ENCODE measurements at regions not wholly inside any gene's neighbourhood (a gene's known extent, or its start where the extent isn't known, plus 50 kb on each side); places are given as distances from the start of the nearest gene placed in this dataset.

- no peak for DNase-seq
- Mint-ChIP-seq H3K27ac (no peak overlapping the region), H3K36me3 (ENCODE audit: low read depth) (no peaks in the 10 kb centered on the region), H3K4me1 (no peaks in the 10 kb centered on the region), H3K27me3 (no peaks in the 10 kb centered on the region), H3K4me3 (no peak overlapping the region)
- ATAC-seq: no peak
- H3K9me3 ChIP-seq (ENCODE audit: control insufficient read depth, low read length, poor library complexity, severe bottlenecking): peaks cover 4% of the 10 kb centered on the region
Observed at GRCh38 chr16:11439790-11440656, 94.8 kb downstream of the RMI2 start.

- no peaks in the 10 kb centered on the region for H3K36me3 Mint-ChIP-seq (ENCODE audit: low read depth)
- no peak for DNase-seq
- no peak for ATAC-seq
- H3K4me1 Mint-ChIP-seq: peaks cover 2% of the 10 kb centered on the region
- peaks cover 4% of the 10 kb centered on the region for H3K9me3 ChIP-seq (ENCODE audit: control insufficient read depth, low read length, poor library complexity, severe bottlenecking)
- no peaks in the 10 kb centered on the region for H3K27me3 Mint-ChIP-seq
- no peak overlapping the region for H3K4me3 Mint-ChIP-seq
- H3K27ac Mint-ChIP-seq: no peak overlapping the region
Observed at GRCh38 chr16:11440657-11441012, 95.4 kb downstream of the RMI2 start.

- ATAC-seq (no peak), DNase-seq (no peak)
- H3K4me3 Mint-ChIP-seq: no peak overlapping the region
- H3K27ac Mint-ChIP-seq: no peak overlapping the region
- no peaks in the 10 kb centered on the region for H3K36me3 Mint-ChIP-seq (ENCODE audit: low read depth)
- peaks cover 2% of the 10 kb centered on the region for H3K9me3 ChIP-seq (ENCODE audit: control insufficient read depth, low read length, poor library complexity, severe bottlenecking)
- peaks cover 7% of the 10 kb centered on the region for H3K27me3 Mint-ChIP-seq
- H3K4me1 Mint-ChIP-seq: peaks cover 2% of the 10 kb centered on the region
Observed at GRCh38 chr16:11445486-11445885, 100.2 kb downstream of the RMI2 start.

GRCh38 chr16:11446566-11447119 is 101.4 kb downstream of the RMI2 start:
- H3K9me3 ChIP-seq (ENCODE audit: control insufficient read depth, low read length, poor library complexity, severe bottlenecking): no peaks in the 10 kb centered on the region
- ATAC-seq (no peak), DNase-seq (no peak)
- Mint-ChIP-seq H3K27me3 (peaks cover 8% of the 10 kb centered on the region), H3K4me3 (no peak overlapping the region), H3K27ac (no peak overlapping the region), H3K36me3 (ENCODE audit: low read depth) (no peaks in the 10 kb centered on the region), H3K4me1 (peaks cover 2% of the 10 kb centered on the region)

- Mint-ChIP-seq H3K27ac (no peak overlapping the region), H3K36me3 (ENCODE audit: low read depth) (no peaks in the 10 kb centered on the region), H3K27me3 (peaks cover 8% of the 10 kb centered on the region), H3K4me3 (no peak overlapping the region), H3K4me1 (peaks cover 2% of the 10 kb centered on the region)
- DNase-seq (no peak), ATAC-seq (no peak)
- no peaks in the 10 kb centered on the region for H3K9me3 ChIP-seq (ENCODE audit: control insufficient read depth, low read length, poor library complexity, severe bottlenecking)
Observed at GRCh38 chr16:11447272-11447671, 102.0 kb downstream of the RMI2 start.

GRCh38 chr16:11447836-11448235 is 102.6 kb downstream of the RMI2 start:
- ATAC-seq (no peak), DNase-seq (no peak)
- no peak overlapping the region for H3K27ac Mint-ChIP-seq
- no peaks in the 10 kb centered on the region for H3K36me3 Mint-ChIP-seq (ENCODE audit: low read depth)
- H3K4me1 Mint-ChIP-seq: peaks cover 2% of the 10 kb centered on the region
- H3K27me3 Mint-ChIP-seq: peaks cover 8% of the 10 kb centered on the region
- no peaks in the 10 kb centered on the region for H3K9me3 ChIP-seq (ENCODE audit: control insufficient read depth, low read length, poor library complexity, severe bottlenecking)
- no peak overlapping the region for H3K4me3 Mint-ChIP-seq

GRCh38 chr16:11448796-11449416 is 103.6 kb downstream of the RMI2 start:
- ATAC-seq (no peak), DNase-seq (no peak)
- Mint-ChIP-seq H3K27me3 (peaks cover 8% of the 10 kb centered on the region), H3K36me3 (ENCODE audit: low read depth) (peaks cover 3% of the 10 kb centered on the region), H3K4me3 (no peak overlapping the region), H3K27ac (no peak overlapping the region), H3K4me1 (peaks cover 2% of the 10 kb centered on the region)
- no peaks in the 10 kb centered on the region for H3K9me3 ChIP-seq (ENCODE audit: control insufficient read depth, low read length, poor library complexity, severe bottlenecking)

GRCh38 chr16:11449716-11450115 is 104.5 kb downstream of the RMI2 start:
- Mint-ChIP-seq H3K27me3 (peaks cover 8% of the 10 kb centered on the region), H3K36me3 (ENCODE audit: low read depth) (peaks cover 3% of the 10 kb centered on the region), H3K4me3 (no peak overlapping the region), H3K27ac (no peak overlapping the region), H3K4me1 (peaks cover 2% of the 10 kb centered on the region)
- H3K9me3 ChIP-seq (ENCODE audit: control insufficient read depth, low read length, poor library complexity, severe bottlenecking): no peaks in the 10 kb centered on the region
- DNase-seq: no peak
- no peak for ATAC-seq

GRCh38 chr16:11450136-11450535 is 104.9 kb downstream of the RMI2 start:
- H3K9me3 ChIP-seq (ENCODE audit: control insufficient read depth, low read length, poor library complexity, severe bottlenecking): no peaks in the 10 kb centered on the region
- H3K36me3 Mint-ChIP-seq (ENCODE audit: low read depth): peaks cover 3% of the 10 kb centered on the region
- ATAC-seq: no peak
- DNase-seq: no peak
- H3K27me3 Mint-ChIP-seq: peaks cover 8% of the 10 kb centered on the region
- no peak overlapping the region for H3K4me3 Mint-ChIP-seq
- H3K27ac Mint-ChIP-seq: no peak overlapping the region
- peaks cover 2% of the 10 kb centered on the region for H3K4me1 Mint-ChIP-seq

GRCh38 chr16:11452298-11452697 is 107.0 kb downstream of the RMI2 start:
- Mint-ChIP-seq H3K4me1 (no peaks in the 10 kb centered on the region), H3K27ac (no peak overlapping the region), H3K36me3 (ENCODE audit: low read depth) (peaks cover 6% of the 10 kb centered on the region), H3K4me3 (no peak overlapping the region), H3K27me3 (peaks cover 8% of the 10 kb centered on the region)
- ATAC-seq (no peak), DNase-seq (no peak)
- no peaks in the 10 kb centered on the region for H3K9me3 ChIP-seq (ENCODE audit: control insufficient read depth, low read length, poor library complexity, severe bottlenecking)

GRCh38 chr16:11452746-11453389 is 107.6 kb downstream of the RMI2 start:
- Mint-ChIP-seq H3K4me3 (no peak overlapping the region), H3K36me3 (ENCODE audit: low read depth) (peaks cover 6% of the 10 kb centered on the region)
- DNase-seq: no peak

GRCh38 chr16:11456741-11457140 is 111.5 kb downstream of the RMI2 start:
- DNase-seq (no peak), ATAC-seq (no peak)
- H3K4me1 Mint-ChIP-seq: peaks cover 5% of the 10 kb centered on the region
- H3K27ac Mint-ChIP-seq: peak overlapping the region; percentile 62
- H3K36me3 Mint-ChIP-seq (ENCODE audit: low read depth): peaks cover 6% of the 10 kb centered on the region
- no peak overlapping the region for H3K4me3 Mint-ChIP-seq
- no peaks in the 10 kb centered on the region for H3K9me3 ChIP-seq (ENCODE audit: control insufficient read depth, low read length, poor library complexity, severe bottlenecking)
- H3K27me3 Mint-ChIP-seq: no peaks in the 10 kb centered on the region

More at GRCh38 chr16:11452746-11453389, 107.6 kb downstream of the RMI2 start:
- no peaks in the 10 kb centered on the region for H3K9me3 ChIP-seq (ENCODE audit: control insufficient read depth, low read length, poor library complexity, severe bottlenecking)
- Mint-ChIP-seq H3K27me3 (peaks cover 8% of the 10 kb centered on the region), H3K27ac (no peak overlapping the region), H3K4me1 (no peaks in the 10 kb centered on the region)
- no peak for ATAC-seq

GRCh38 chr16:11459722-11460121 is 114.5 kb downstream of the RMI2 start:
- Mint-ChIP-seq H3K4me1 (peaks cover 5% of the 10 kb centered on the region), H3K36me3 (ENCODE audit: low read depth) (peaks cover 5% of the 10 kb centered on the region), H3K27me3 (no peaks in the 10 kb centered on the region), H3K4me3 (no peak overlapping the region), H3K27ac (no peak overlapping the region)
- ATAC-seq: no peak
- H3K9me3 ChIP-seq (ENCODE audit: control insufficient read depth, low read length, poor library complexity, severe bottlenecking): no peaks in the 10 kb centered on the region
- no peak for DNase-seq

Measured in T-helper 17 cell (primary cell).